Stimulated activated naive CD8-positive, alpha-beta T cell treated with anti-CD3 and anti-CD28 coated beads, Interleukin-15, Interleukin-2, amounts not matched to agents 100 U/mL and 50 U/mL, for 24 hours (primary cell): ENCODE measurements at regions not wholly inside any gene's neighbourhood (a gene's known extent, or its start where the extent isn't known, plus 50 kb on each side); places are given as distances from the start of the nearest gene placed in this dataset.
A peak's percentile ranks its signal among the peaks of the same experiment; 100 is the strongest.
"Not testable (repeated sequence)": the region's sequence is repeated elsewhere in the genome, so short reads cannot be mapped to it uniquely, and the experiment has no call there.

ENCODE experiments used
- ATAC-seq: fragments of 150-1000 bp; cut with Tn5 transposase; one replicate; pipeline ENCODE4 v1.10.0; 2021
- DNase-seq: peaks from one replicate; pipeline ENCODE4 v3.0.0; 2021

DNA sequence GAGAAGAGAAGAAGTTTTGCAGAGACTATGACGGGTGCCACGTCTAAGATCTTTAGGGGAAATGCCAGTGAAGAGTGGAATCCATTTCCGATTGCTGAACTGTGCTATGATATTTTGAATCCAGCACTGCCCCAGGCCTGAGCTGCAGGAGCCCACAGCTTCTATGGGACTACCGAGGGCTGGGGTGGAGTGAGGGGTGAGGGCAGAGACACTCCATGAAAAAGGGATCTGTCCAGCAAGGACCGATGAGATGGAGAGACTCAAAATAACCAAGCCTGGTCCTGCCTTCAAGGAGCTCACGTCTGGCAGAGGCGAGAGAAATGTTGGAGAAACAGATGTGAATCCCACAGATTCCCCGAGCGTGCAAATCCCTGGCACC is 79.8 kb upstream of the MEF2A start:
- ATAC-seq (no peak), DNase-seq (no peak)

DNA sequence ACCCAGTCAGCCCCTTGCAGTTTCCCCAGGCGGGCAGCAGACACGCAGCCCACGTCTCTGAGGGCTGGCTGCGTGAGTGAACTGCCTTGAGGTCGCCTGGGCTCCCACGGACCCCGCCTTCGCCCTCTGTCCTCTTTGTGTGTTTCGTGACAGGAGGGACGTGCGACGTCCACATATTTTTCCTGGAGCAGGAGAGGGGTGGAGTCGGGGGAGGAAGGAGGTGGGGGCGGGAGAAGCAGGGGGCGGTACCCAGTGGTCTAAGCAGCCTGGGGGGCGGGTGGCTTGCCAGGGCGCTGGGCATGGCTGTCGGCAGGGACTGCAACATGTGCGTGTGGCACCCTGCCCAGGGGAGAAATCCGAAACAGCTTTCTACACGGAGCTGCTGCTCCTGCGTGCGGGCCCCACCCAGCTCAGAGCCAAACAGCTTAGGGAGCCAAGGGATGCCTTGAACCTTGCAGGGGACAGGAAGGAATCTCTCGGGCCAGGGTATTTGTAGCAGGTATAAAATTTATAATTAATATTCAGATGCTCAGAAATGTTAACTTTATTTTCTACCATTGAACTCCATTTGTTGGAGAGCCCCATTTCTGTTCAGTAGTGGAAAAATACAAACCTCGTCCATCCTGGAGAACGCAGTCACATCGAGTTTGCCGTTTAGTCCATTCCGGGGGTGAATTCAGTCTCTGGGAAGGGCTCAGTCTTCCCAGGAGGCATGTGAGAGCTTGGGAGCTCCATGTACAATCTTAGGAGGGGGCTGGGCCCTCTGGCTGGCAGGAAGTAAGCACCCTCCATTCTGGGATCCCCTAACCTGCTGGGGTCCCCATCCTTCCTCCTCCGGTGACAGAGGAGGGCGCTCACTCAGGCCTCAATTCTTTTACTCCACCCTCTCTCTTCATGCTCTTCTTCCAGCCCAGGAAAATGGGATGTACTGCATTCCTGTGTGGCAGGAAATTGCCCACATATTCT is 79.1 kb upstream of the MEF2A start:
- DNase-seq (peak; percentile 48), ATAC-seq (no peak)

DNA sequence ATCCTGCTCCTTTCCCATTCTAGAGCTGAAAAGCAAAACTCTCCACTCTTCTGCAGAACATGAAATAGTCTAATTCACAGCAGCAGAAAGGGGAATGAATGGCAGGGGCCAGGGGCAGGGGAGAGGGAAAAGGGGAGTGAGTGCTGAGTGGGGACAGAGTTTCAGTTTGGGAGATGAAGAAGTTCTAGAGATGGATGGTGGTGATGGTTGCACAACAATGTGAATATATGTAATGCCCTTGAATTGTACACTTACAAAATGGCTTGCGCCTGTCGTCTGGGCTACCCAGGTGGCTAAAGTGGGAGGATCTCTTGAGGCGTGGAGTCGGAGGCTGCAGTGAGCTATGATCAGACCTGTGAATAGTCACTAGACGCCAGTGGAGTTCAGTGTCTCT is 78.5 kb upstream of the MEF2A start:
- ATAC-seq (no peak), DNase-seq (no peak)

DNA sequence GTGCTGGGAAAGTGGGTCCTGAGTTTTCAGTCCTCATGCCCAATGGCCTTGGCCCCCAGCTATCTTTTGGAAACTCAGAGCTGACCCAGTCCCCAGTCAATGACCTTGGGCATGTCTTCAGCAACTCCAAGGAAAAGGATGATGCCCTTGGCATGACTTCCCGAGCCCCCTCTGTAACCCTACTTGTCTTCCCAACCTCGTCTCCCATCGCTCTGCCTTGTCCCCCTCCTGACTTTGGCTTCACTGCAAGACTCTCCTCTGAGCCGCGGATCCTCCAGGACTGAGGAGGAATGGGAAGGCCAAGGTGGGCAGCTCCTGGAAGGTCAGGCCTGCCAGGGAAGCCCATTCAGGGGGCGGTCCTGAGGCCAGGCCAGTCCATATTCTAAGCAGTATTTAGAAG is 73.5 kb upstream of the MEF2A start:
- DNase-seq = no peak
- ATAC-seq = no peak

DNA sequence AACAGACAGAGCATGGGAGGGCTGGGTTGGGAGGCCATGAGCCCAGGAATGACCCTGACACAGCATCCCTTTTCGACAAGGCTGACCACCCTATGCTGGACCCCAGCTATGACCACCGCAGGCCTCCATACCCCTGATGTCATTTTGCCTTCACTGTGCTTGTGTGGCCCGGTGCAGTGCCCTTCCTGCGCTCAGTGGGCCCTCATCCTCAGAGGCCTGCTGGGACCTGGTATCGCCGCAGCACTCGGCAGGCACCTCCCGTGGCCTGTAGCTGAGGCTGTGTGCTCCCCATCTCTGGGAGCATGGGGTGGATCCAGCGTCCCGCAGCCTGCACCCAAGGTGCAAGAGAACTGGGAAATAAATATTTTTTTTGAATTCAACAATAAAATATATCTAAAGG is 73.1 kb upstream of the MEF2A start:
- DNase-seq (no peak), ATAC-seq (no peak)

DNA sequence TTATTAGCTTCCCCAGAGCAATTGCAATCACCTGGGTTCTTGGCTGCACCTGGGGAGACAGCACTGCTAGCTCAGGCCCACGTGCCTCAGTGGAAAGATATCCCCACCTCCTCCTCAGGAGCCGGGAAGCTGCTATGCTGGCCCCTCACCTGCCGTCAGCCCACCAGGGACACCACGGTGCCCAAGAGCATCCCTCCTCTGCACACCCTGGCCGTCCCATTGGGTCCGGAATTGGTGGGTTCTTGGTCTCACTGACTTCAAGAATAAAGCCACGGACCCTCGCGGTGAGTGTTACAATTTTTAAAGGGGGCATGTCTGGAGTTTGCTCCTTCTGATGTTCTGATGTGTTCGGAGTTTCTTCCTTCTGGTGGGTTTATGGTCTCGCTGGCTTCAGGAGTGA is 72.3 kb upstream of the MEF2A start:
- DNase-seq (no peak), ATAC-seq (no peak)

DNA sequence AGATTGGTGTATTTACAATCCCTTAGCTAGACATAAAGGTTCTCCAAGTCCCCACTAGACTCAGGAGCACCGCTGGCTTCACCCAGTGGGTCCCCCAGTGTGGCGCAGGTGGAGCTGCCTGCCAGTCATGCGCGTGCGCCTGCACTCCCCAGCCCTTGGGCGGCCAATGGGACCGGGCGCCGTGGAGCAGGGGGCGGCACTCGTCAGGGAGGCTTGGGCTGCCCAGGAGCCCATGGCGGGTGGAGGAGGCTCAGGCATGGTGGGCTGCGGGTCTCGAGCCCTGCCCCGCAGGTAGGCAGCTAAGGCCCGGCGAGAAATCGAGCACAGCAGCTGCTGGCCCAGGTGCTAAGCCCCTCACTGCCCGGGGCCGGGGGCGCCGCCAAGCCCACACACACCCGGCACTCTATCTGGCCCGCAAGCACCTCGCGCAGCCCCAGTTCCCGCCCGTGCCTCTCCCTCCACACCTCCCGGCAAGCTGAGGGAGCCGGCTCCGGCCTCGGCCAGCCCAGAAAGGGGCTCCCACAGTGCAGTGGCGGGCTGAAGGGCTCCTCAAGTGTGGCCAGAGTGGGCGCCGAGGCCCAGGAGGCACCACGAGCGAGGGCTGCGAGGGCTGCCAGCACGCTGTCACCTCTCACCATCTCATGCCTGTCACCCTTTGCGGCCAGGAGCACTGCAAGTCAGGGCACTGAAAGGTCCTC is 71.1 kb upstream of the MEF2A start:
- not testable (repeated sequence) for ATAC-seq, DNase-seq

DNA sequence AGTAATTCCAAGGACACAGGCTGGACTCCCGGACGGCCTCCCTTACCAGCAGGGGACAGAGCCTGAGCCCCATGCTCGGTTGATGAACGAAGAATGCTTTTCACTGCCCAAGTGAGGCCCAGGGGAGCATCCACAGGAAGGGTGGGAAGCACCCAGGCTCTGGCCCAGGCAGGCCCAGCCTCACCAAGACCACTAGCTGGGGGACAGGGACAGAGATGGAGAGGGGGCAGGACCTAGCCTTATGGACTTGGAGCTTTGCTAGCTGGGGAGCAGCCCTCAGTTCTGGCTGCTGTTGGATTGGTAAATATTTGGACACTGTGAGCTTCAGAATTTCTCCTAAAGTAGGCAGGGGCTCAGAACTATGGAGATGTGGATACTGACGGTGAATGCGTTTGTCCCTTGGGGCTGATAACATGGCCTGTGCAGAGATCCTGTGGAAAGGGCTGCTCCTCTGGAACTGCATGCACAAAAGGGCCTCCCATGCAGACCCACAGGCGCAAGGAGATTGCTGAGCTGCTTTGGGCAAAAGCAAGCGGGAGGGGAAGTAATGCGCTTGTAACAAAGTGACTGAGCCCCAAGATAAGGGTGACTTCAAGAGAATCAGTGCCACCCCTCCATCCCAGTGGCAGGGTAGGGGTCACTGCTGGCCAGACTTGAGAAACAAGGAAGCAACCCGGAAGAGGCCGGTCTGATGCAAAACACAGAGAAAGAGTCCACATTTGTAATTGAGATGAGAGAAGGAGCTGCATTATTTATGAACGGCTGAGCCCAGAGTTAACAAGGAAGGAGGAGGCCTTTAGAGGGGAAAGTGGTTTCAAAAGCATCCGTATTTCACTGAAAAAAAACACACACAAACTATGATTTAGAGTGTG is 70.1 kb upstream of the MEF2A start:
- no peak for DNase-seq
- ATAC-seq = no peak

DNA sequence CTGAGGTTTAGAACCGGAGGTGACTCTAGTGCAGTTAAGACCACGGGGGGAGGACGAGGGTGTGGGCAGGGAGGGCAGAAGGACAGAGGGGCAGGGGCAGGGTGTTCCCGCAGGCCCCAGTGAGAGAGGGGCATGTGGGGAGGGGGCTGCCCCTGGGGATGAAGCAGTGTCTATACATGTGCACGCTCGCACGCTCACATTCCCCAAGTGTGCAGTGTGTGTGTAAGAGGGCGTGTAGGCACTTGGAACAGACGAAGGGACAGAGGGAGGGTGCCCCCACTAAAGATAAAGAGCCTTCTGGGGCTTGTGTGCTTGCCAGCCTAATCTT is 69.5 kb upstream of the MEF2A start:
- ATAC-seq = peak; percentile 41
- DNase-seq = no peak

DNA sequence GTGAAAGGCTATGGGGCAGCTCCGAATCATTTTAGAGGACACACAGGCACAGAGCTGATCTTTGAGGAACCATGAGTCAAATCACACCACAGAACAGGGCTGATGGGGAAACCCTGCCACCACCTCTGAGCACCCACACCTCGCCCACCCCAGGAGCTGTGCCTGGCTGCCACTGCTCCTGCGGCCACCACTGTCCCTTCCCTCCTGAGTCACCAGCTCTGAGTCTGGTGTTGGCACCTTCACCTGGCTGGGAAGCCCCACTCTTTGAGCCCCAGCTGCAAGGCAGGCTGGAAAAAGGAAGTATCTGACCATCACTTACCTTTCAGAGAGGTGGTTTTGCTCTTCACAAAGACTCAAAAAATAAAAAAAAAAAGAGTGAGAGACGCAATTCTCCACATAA is 63.6 kb upstream of the MEF2A start:
- ATAC-seq (peak; percentile 86), DNase-seq (peak; percentile 78)

DNA sequence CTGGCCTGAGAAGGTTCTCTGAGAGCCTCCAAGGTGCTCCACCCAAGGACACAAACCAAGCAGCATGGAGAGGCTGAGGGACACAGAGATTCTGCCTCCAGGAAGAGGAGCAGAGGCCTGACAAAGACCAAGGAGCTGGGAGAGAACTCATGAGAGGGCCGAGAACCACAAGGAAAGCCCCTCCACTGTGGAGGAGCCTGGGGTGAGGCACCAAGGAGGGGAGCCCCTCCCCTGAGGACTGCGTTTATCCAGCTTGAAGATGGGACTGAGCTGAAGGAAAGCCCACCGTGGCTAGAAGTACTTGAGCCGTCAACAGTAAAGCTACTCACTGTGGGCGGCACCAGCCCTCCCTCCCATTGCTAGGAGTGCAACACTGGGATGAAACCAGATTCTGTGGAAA is 63.1 kb upstream of the MEF2A start:
- no peak for DNase-seq
- peak; percentile 4 for ATAC-seq

DNA sequence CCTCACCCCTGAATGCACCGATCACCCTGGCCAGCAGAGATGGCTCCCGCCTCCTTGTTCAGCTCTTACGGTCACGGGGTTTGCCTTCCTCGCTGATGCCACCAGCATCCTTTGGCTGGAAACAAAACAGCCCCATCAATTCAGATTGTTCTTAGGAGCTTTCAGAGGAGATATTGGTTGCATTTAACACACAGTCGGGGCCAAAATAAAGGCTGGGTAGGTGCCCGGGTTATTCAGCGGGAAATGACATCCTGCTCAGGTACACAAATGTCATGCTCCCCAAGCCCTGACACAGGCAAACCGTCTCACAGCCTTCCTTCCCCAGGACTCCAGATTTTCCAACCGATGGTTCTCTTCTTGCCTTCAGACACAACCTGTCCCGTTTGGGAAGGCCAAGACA is 62.4 kb upstream of the MEF2A start:
- no peak for DNase-seq
- ATAC-seq = no peak

DNA sequence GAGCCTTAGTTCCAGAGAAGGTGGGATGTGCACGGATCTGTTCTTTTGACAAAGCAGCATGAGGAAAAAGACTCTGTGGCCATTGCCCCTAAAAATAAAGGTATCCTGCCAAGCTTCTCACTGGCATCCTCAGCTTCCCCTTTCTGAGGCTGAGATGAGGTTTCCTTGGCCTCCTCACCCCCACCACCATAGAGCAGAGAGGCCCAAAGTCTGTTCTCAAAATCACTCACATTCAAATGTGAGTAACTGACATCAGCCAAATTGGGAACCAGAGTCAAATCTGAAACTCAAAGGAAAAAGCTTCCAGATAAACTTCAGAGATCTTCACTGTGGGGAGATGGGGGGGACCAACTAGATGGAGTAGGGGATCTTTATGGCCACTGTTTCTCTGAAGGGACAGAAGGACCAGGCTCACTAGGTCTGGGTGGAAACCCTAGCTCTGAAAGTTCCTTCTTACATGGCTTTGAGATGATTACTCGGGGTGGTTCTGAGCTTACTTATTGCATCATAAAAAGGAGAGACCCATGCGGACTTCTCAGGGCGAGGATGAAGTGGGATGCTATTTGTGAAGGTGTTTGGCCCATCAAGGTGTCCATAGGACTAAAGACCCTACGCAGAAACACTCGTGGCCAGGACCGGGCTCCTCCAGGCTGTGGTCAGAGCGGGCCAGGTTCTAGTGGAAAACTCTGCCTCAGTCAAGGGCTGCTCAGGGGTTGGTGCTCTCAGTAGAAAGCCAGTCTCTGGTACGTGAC is 61.5 kb upstream of the MEF2A start:
- ATAC-seq (peak; percentile 51), DNase-seq (no peak)

DNA sequence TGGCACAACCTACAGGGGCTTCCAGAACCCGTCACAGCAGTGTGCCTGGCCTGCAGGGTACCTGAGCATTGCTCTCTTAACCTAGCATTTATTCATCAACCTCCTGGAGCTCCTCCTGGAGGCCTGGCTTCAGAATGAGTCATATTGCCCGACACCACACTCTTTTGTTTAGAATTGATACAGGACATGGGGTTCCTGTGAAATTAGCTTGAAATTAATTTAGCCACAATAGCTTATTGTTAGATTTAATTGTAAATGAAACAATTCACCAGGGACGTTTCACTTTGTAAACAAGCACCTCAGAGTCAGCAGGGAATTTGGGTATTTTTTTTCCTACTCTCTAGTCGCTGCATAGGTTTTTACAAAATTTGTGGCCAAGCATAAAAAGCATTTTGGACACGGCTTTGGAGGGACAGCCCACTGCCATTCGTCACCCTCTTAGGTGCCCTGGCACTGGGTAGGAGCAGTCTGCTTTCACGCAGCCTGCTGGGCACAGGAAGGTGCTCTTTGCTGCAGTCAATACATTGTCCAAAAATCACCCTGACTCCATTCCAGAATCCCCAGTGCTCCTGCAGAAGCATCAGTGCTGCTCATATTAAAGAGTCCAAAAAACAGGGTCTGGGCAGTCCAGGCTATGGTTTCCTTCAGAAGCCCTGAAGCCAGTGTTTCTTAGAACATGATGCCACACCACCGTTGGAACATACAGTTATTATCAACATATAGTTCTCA is 60.8 kb upstream of the MEF2A start:
- peak; percentile 44 for DNase-seq

DNA sequence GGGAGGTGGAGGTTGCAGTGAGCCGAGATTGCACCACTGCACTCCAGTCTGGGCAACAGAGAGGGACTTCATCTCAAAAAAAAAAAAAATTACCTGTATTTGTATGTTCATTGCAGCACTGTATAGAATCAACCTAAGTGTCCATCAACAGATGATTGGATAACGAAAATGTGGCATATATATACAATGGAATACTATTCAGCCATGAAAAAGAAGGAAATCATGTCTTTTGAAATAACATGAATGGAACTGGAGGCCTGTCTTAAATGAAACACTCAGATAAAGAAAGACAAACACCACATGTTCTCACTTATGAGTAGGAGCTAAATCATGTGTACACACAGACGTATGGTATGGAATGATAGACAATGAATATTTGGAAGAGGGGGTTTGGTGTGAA is 59.4 kb upstream of the MEF2A start:
- ATAC-seq = no peak
- no peak for DNase-seq

More for the DNA sequence above, 60.8 kb upstream of the MEF2A start:
- ATAC-seq = peak; percentile 67

DNA sequence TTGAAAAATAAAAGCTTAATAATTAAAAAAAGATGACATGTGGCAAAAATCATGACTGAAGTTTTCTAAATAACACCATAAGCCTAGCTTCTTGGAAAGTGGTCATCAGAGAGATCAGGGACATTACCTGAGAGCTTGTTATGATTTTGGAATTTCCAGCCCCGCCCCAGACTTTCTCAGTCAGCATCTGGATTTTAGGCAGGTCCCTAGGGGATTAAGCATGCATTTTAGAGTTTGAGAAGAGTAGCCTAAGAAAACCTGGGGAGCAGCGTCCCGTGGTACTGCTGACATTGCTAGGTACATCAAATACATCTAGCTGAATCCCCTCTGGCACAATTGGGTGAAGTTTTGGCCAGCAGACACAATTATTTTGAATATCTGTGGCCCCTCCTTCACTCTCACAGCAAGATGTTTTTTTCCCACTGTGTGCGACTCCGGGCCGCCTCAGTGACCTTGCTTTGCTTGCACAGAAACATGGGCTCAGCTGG is 58.7 kb upstream of the MEF2A start:
- DNase-seq = no peak
- no peak for ATAC-seq

DNA sequence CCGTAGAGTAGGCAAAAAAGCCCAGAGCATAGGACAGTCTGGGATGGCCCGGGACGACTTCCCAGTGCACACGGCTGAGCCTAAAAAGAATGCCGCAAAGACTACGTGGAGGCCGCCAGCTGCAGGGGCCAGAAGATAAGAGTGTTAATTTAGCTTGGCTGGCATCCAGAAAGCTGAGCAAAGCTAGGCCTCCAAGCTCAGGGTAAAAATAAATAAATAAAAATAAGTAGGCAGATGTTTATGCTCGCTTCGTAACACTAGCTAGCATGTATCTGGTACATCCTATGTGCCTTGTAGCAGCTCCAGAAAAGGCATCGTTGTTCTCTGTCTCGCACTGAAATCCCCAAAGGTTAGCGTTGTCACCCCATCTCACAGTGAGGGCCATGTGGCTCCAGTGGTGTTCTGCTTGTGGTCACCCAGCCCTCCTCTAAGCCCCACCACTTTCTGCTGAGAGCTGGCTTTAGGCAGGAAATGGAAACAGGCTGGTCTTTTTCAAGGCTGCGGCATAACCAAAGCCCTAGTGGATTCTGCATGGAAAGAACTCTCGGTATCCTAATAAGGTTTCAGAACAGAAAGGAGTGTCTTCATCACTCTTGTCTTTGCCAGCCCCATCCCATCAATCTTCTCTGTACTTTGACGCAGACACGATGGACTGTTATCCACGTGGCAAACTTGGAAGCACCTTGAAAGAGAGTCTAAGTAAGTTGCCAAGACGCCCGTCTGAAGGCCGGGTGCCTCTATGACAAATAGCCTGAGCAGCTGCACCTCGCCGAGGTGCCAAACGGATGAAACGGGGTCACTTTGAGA is 58.1 kb upstream of the MEF2A start:
- DNase-seq = no peak
- ATAC-seq = peak; percentile 28

DNA sequence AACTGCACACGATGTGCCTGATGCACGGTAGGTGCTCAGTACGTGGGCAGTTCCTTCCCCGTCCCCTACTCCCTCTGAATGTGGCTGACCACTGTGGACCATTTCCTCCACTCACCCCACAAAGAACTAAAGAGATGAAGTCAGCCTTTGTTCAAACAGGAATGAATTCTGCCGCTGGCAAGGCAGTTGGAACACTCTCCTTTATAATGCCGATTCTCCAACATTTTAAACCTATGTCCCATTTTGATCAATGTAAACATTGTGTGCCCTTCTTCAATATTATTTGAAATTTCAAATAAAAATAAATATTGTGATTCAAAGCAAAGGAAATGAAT is 57.5 kb upstream of the MEF2A start:
- ATAC-seq (no peak), DNase-seq (no peak)

DNA sequence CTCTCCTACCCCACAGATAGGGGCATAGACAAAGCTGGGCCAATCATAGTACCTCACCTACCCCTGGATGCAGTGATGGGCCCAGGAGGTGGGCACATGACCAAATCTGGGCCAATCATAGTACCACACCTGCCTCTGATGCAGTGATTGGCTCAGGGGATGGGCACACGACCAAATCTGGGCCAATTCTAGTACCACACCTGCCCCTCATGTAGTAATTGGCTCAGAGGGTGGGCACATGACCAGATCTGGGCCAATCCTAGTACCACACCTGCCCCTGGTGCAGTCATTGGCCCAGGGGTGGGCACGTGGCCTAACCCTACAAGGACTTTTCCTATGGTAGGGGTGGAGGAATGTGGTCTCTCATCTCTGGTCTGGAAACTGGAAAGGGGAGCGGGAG is 56.9 kb upstream of the MEF2A start:
- ATAC-seq (no peak), DNase-seq (no peak)

DNA sequence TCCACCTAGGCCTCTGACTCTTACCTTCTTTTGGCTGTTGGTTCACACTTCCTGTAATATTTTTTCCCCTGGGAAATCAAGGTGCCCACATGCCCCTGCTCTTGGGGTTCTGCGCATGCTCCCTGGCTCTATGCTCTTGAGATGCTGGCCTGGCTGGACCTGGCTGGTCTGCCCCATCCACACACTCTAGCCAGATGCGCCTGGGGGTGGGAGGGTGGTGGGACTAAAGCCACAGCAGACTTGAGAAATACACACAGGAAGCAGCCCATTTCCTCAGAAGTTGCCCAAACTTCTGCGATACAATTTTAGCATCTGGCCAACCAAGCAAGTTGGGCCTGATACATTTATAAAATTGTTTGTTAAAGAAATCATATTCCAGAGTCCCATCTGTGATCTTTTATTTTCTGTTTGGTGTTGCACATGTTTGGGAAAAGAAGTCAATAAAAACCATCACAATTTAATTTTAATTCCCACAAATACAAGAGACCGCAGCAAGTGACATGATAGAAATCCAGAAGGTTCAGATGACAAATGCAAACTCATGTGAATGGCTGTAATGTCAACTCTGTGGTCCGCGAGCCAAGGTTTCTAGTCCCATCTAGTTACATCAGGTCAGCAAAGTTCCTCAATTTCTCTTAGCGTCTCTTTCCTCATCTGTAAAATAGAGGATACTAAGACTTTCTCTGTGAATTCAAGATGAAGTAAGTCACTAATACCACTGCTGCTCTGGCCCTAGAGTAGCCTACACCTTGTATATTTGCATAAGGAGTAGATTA is 55.9 kb upstream of the MEF2A start:
- DNase-seq (no peak), ATAC-seq (no peak)
